ENCODE measurements at regions not wholly inside any gene's neighbourhood (a gene's known extent, or its start where the extent isn't known, plus 50 kb on each side); places are given as distances from the start of the nearest gene placed in this dataset.

DNA sequence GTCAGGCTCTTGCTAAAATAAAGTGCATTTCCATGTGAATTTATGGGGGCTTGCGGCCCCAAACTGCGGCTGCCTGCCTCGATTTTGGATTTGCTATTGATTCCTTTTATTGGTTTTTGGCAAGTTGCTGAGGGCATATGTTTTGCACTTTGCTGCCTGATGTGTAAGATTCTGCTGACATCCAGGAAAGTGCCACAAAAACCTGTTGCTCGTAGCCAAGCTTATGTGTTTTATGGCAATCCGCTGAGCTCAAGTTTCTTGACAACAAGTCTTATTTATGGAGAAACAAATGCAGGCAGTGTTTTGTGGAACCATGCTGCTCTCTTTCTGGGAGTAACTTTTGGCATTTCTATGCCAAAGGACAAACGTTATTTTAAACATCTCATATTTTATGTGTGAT lies 97.3 kb upstream of the DDIT4L start:
- no peak for TF ChIP-seq POLR2A (IDR thresholded peaks at IDR 0.05; ENCODE audit: low read depth, low read length)
- no peak for TF ChIP-seq TAF1 (IDR thresholded peaks at IDR 0.05; ENCODE audit: borderline replicate concordance, low read depth, low read length)

Data from GM12892 (cell line).